Brain microvascular endothelial cell (primary cell): ENCODE measurements at regions not wholly inside any gene's neighbourhood (a gene's known extent, or its start where the extent isn't known, plus 50 kb on each side); places are given as distances from the start of the nearest gene placed in this dataset.

ENCODE experiments used
- DNase-seq: peaks from one replicate; pipeline ENCODE4 v3.0.0-alpha.2; 2020
- H3K27ac ChIP-seq: fragments of 250-450 bp; sonication (Bioruptor Pico); 2 replicates; pipeline ENCODE4 v1.5.1; 2020; ENCODE audit warnings: mild to moderate bottlenecking, moderate library complexity
- H3K27me3 ChIP-seq: fragments of 250-450 bp; sonication (Bioruptor Pico); replicated peaks from 2 replicates; pipeline ENCODE4 v1.5.1; 2020; ENCODE audit warnings: mild to moderate bottlenecking
- H3K36me3 ChIP-seq: fragments of 250-450 bp; sonication (Bioruptor Pico); replicated peaks from 2 replicates; pipeline ENCODE4 v1.5.1; 2020; ENCODE audit warnings: mild to moderate bottlenecking
- H3K4me3 ChIP-seq: 2 replicates; pipeline ENCODE4 v1.5.1; 2011; ENCODE audit warnings: low read depth, mild to moderate bottlenecking, control low read depth, low read length, moderate library complexity
- in situ Hi-C: cut with HindIII; loops from 2 replicates; pipeline ENCODE4 v1.10.0; 2017; ENCODE audit warnings: low sequenced_read_pairs, low pct_ligation_motif_present
- TF ChIP-seq, protein P1 (sequence below): IDR thresholded peaks from 2 replicates; pipeline ENCODE4 v1.5.1; 2011; ENCODE audit warnings: low read depth, mild to moderate bottlenecking, moderate library complexity, low read length, control low read depth, inconsistent platforms; ENCODE audit errors: missing control alignments

DNA sequence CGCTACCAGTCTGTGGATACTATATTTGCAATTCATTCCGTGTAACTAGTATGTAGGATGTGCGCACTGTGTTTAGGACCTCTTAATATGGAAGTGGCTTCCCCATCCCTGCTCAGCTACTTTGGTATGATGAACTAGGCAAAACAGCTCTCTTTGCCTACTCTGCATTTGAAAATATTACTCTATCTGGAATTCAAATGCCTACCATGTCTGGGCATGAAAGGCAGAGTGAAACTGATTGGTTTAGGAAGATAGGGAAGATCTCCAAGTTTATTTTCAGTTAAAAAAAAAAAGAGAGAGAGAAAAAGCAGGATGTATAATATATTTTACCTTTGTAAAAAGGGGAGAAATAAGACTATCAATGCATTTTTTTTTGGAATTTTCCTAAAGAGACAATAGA, 74.1 kb upstream of the ELL2 start:
- Histone ChIP-seq H3K4me3 (no peak overlapping the region), H3K36me3 (no peaks in the 10 kb centered on the region), H3K27me3 (no peaks in the 10 kb centered on the region), H3K27ac (no peak overlapping the region)
- no peak for DNase-seq
- in situ Hi-C loops = no loop called here
- TF ChIP-seq, protein P1, sequence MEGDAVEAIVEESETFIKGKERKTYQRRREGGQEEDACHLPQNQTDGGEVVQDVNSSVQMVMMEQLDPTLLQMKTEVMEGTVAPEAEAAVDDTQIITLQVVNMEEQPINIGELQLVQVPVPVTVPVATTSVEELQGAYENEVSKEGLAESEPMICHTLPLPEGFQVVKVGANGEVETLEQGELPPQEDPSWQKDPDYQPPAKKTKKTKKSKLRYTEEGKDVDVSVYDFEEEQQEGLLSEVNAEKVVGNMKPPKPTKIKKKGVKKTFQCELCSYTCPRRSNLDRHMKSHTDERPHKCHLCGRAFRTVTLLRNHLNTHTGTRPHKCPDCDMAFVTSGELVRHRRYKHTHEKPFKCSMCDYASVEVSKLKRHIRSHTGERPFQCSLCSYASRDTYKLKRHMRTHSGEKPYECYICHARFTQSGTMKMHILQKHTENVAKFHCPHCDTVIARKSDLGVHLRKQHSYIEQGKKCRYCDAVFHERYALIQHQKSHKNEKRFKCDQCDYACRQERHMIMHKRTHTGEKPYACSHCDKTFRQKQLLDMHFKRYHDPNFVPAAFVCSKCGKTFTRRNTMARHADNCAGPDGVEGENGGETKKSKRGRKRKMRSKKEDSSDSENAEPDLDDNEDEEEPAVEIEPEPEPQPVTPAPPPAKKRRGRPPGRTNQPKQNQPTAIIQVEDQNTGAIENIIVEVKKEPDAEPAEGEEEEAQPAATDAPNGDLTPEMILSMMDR = no peak

DNA sequence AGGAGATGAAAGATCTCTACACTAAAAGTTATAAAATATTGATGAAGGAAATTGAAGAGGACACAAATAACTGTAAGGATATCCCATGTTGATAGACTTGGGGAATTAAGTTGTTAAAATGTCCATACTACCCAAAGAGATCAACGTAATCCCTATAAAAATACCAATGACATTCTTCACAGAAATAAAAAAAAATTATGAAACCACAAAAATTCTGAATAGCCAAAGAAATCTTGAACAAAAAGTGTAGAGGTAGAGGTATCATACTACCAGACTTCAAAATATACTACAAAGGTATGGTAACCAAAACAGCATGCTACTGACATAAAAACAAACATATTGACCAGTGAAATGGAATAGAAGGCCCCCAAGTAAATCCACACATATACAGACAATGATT, 71.5 kb upstream of the ELL2 start:
- TF ChIP-seq, protein P1 = no peak
- Histone ChIP-seq H3K27ac (no peak overlapping the region), H3K27me3 (no peaks in the 10 kb centered on the region), H3K4me3 (no peak overlapping the region), H3K36me3 (no peaks in the 10 kb centered on the region)
- DNase-seq = no peak
- in situ Hi-C loops = no loop called here

DNA sequence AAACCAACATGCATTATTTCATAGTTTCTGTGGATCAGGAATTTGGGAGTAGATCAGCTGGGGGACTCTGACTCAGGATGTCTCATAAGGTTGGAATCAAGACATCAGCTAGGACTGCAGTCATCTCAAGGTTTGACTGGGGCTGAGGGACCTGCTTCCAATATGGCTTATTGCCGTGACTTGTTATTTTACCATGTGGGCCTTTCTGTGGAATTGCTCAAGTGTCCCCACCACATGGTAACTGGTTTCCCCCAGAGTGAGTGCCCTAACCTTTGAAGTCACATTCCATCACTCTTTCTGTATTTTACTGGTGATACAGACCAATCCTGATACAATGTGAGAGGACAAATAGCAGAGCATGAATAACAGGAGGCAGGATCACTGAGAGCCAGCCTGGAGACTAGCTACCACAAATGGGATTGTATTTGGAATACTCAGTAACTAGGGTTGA, 70.2 kb upstream of the ELL2 start:
- no peak overlapping the region for H3K4me3 ChIP-seq
- H3K27me3 ChIP-seq = no peaks in the 10 kb centered on the region
- TF ChIP-seq, protein P1 = no peak
- peak overlapping the region; percentile 46 for H3K27ac ChIP-seq
- DNase-seq = peak; percentile 78
- in situ Hi-C loops = no loop called here
- no peaks in the 10 kb centered on the region for H3K36me3 ChIP-seq

- H3K4me3 ChIP-seq = no peak overlapping the region
- DNase-seq = no peak
- no peaks in the 10 kb centered on the region for H3K36me3 ChIP-seq
- TF ChIP-seq, protein P1 = no peak
- in situ Hi-C loops = no loop called here
- H3K27ac ChIP-seq = no peak overlapping the region
- H3K27me3 ChIP-seq = no peaks in the 10 kb centered on the region
Measured at GRCh38 chr5:96031180-96031579, 69.5 kb upstream of the ELL2 start.

DNA sequence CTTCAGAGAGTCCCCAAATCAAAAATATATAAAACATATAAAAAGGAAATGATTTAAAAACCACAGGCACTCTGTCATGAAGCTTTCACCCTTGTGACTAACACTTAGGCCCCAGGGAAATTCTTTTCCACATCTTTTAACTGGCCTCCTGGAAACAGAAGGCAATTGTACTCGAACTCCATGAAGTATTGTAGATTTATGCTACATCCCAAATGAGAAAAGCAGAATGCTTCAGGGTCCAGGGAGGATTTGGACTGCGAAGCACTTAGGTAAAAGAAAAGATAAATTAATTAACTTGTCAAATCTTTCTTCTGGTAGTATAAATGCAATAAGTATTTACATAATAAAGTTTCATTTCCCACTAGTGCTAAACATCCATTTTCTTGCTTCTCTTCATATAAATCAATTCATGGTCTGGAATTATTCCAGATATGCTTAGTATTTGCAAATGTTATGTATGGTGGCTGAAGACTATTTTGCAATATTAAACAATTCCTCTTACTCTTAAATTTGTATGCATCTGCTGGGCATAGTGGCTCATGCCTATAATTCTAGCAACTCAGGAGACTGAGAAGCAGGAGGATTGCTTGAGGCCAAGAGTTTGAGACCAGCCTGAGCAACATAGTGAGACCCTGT, 64.9 kb upstream of the ELL2 start:
- Histone ChIP-seq H3K36me3 (no peaks in the 10 kb centered on the region), H3K27me3 (no peaks in the 10 kb centered on the region), H3K4me3 (no peak overlapping the region), H3K27ac (peak overlapping the region; percentile 36)
- TF ChIP-seq, protein P1 = no peak
- in situ Hi-C loops = no loop called here
- DNase-seq = peak; percentile 51
